Natural killer cell treated with Interleukin-12 subunit alpha and Interleukin-12 subunit beta and Interleukin-15 and Interleukin-18, amount 100 ng/mL, for 72 hours (primary cell): ENCODE measurements at regions not wholly inside any gene's neighbourhood (a gene's known extent, or its start where the extent isn't known, plus 50 kb on each side); places are given as distances from the start of the nearest gene placed in this dataset.

Source experiments
- ATAC-seq, 2 donors: fragments of 150-1000 bp; cut with Tn5 transposase in 1 of 2; sonication (Bioruptor Pico), chemical (Tn5 transposase) in 1 of 2; 2 replicates each; pipeline ENCODE4 v1.10.0; 2021
- DNase-seq: peaks from one replicate; pipeline ENCODE4 v3.0.0; 2022; ENCODE audit warnings: low spot score
- H3K27ac Mint-ChIP-seq, 2 donors: 1 replicate in 1 of 2; 2 replicates in 1 of 2; pipeline ENCODE4 v1.8.0; 2022; ENCODE audit warnings: mixed read lengths in 2 of 2, mild to moderate bottlenecking in 1 of 2, moderate library complexity in 1 of 2
- H3K27me3 Mint-ChIP-seq, 2 donors: 1 replicate in 1 of 2; 2 replicates in 1 of 2; pipeline ENCODE4 v1.8.0; 2022; ENCODE audit warnings: mixed read lengths in 2 of 2
- H3K36me3 Mint-ChIP-seq: one replicate; pipeline ENCODE4 v1.8.0; 2022; ENCODE audit warnings: mixed read lengths
- H3K4me1 Mint-ChIP-seq, 2 donors: 1 replicate in 1 of 2; 2 replicates in 1 of 2; pipeline ENCODE4 v1.8.0; 2022; ENCODE audit warnings: low read depth in 2 of 2, mixed read lengths in 2 of 2, mild to moderate bottlenecking in 1 of 2
- H3K4me3 Mint-ChIP-seq: one replicate; pipeline ENCODE4 v1.8.0; 2022; ENCODE audit warnings: mixed read lengths
- H3K9me3 Mint-ChIP-seq: 2 replicates; pipeline ENCODE4 v1.8.0; 2022; ENCODE audit warnings: mixed read lengths

- no peak overlapping the region for H3K4me3 Mint-ChIP-seq
- no peaks in the 10 kb centered on the region for H3K27me3 Mint-ChIP-seq
- H3K36me3 Mint-ChIP-seq, result peaks cover 8% of the 10 kb centered on the region
- no peaks in the 10 kb centered on the region for H3K4me1 Mint-ChIP-seq
- H3K27ac Mint-ChIP-seq, result no peak overlapping the region
- ATAC-seq, result no peak
- H3K9me3 Mint-ChIP-seq, result peaks cover 17% of the 10 kb centered on the region
- no peak for DNase-seq
Observed at GRCh38 chr2:117169036-117169765, 645.3 kb upstream of the DDX18 start.

GRCh38 chr2:117170897-117171296, 643.6 kb upstream of the DDX18 start:
- Mint-ChIP-seq H3K36me3 (peaks cover 8% of the 10 kb centered on the region), H3K9me3 (peaks cover 15% of the 10 kb centered on the region), H3K27ac (no peak overlapping the region), H3K27me3 (no peaks in the 10 kb centered on the region), H3K4me1 (no peaks in the 10 kb centered on the region), H3K4me3 (no peak overlapping the region)
- ATAC-seq, result no peak
- no peak for DNase-seq

GRCh38 chr2:117179405-117179804, 635.1 kb upstream of the DDX18 start:
- Mint-ChIP-seq H3K4me3 (no peak overlapping the region), H3K4me1 (no peaks in the 10 kb centered on the region), H3K9me3 (peaks cover 15% of the 10 kb centered on the region), H3K36me3 (no peaks in the 10 kb centered on the region), H3K27me3 (no peaks in the 10 kb centered on the region), H3K27ac (no peak overlapping the region)
- no peak for ATAC-seq
- DNase-seq, result no peak

GRCh38 chr2:117190856-117191559, 623.5 kb upstream of the DDX18 start:
- H3K27me3 Mint-ChIP-seq, result no peaks in the 10 kb centered on the region
- DNase-seq, result no peak
- H3K9me3 Mint-ChIP-seq, result peaks cover 24% of the 10 kb centered on the region
- H3K4me1 Mint-ChIP-seq, result no peaks in the 10 kb centered on the region
- ATAC-seq, result no peak
- no peak overlapping the region for H3K4me3 Mint-ChIP-seq
- H3K27ac Mint-ChIP-seq, result no peak overlapping the region
- no peaks in the 10 kb centered on the region for H3K36me3 Mint-ChIP-seq

GRCh38 chr2:117195381-117195780, 619.1 kb upstream of the DDX18 start:
- no peak overlapping the region for H3K27ac Mint-ChIP-seq
- DNase-seq (no peak), ATAC-seq (no peak)
- no peaks in the 10 kb centered on the region for H3K4me1 Mint-ChIP-seq
- no peak overlapping the region for H3K4me3 Mint-ChIP-seq
- H3K9me3 Mint-ChIP-seq, result peaks cover 22% of the 10 kb centered on the region
- H3K36me3 Mint-ChIP-seq, result no peaks in the 10 kb centered on the region
- H3K27me3 Mint-ChIP-seq, result no peaks in the 10 kb centered on the region

- H3K27ac Mint-ChIP-seq, result no peak overlapping the region
- H3K4me1 Mint-ChIP-seq, result no peaks in the 10 kb centered on the region
- peaks cover 23% of the 10 kb centered on the region for H3K9me3 Mint-ChIP-seq
Observed at GRCh38 chr2:117199511-117199910, 615.0 kb upstream of the DDX18 start.

GRCh38 chr2:117212562-117212961, 601.9 kb upstream of the DDX18 start:
- H3K9me3 Mint-ChIP-seq, result peaks cover 22% of the 10 kb centered on the region
- no peaks in the 10 kb centered on the region for H3K4me1 Mint-ChIP-seq
- DNase-seq (no peak), ATAC-seq (no peak)
- no peaks in the 10 kb centered on the region for H3K27me3 Mint-ChIP-seq
- H3K4me3 Mint-ChIP-seq, result no peak overlapping the region
- no peak overlapping the region for H3K27ac Mint-ChIP-seq
- no peaks in the 10 kb centered on the region for H3K36me3 Mint-ChIP-seq

More at GRCh38 chr2:117199511-117199910, 615.0 kb upstream of the DDX18 start:
- Mint-ChIP-seq H3K27me3 (no peaks in the 10 kb centered on the region), H3K36me3 (peaks cover 13% of the 10 kb centered on the region), H3K4me3 (no peak overlapping the region)
- no peak for DNase-seq
- no peak for ATAC-seq

GRCh38 chr2:117217145-117217544, 597.3 kb upstream of the DDX18 start:
- H3K9me3 Mint-ChIP-seq, result peaks cover 25% of the 10 kb centered on the region
- no peaks in the 10 kb centered on the region for H3K4me1 Mint-ChIP-seq
- no peaks in the 10 kb centered on the region for H3K27me3 Mint-ChIP-seq
- H3K36me3 Mint-ChIP-seq, result peaks cover 4% of the 10 kb centered on the region
- ATAC-seq (no peak), DNase-seq (no peak)
- H3K27ac Mint-ChIP-seq, result no peak overlapping the region
- no peak overlapping the region for H3K4me3 Mint-ChIP-seq

GRCh38 chr2:117222809-117223208, 591.7 kb upstream of the DDX18 start:
- Mint-ChIP-seq H3K4me1 (no peaks in the 10 kb centered on the region), H3K27me3 (no peaks in the 10 kb centered on the region), H3K27ac (no peak overlapping the region), H3K9me3 (peaks cover 15% of the 10 kb centered on the region), H3K4me3 (no peak overlapping the region), H3K36me3 (peaks cover 4% of the 10 kb centered on the region)
- ATAC-seq (no peak), DNase-seq (no peak)

GRCh38 chr2:117232305-117232704, 582.2 kb upstream of the DDX18 start:
- Mint-ChIP-seq H3K27me3 (no peaks in the 10 kb centered on the region), H3K27ac (no peak overlapping the region), H3K4me1 (no peaks in the 10 kb centered on the region), H3K36me3 (no peaks in the 10 kb centered on the region), H3K4me3 (no peak overlapping the region), H3K9me3 (peaks cover 23% of the 10 kb centered on the region)
- ATAC-seq (no peak), DNase-seq (no peak)

- H3K4me1 Mint-ChIP-seq, result no peaks in the 10 kb centered on the region
- no peak for ATAC-seq
Observed at GRCh38 chr2:117257362-117257761, 557.1 kb upstream of the DDX18 start.

GRCh38 chr2:117269574-117269973, 544.9 kb upstream of the DDX18 start:
- H3K9me3 Mint-ChIP-seq, result peaks cover 17% of the 10 kb centered on the region
- H3K36me3 Mint-ChIP-seq, result peaks cover 6% of the 10 kb centered on the region
- no peaks in the 10 kb centered on the region for H3K4me1 Mint-ChIP-seq
- no peak overlapping the region for H3K27ac Mint-ChIP-seq
- no peak for DNase-seq
- H3K27me3 Mint-ChIP-seq, result no peaks in the 10 kb centered on the region
- no peak overlapping the region for H3K4me3 Mint-ChIP-seq
- no peak for ATAC-seq

More at GRCh38 chr2:117257362-117257761, 557.1 kb upstream of the DDX18 start:
- DNase-seq, result no peak
- no peak overlapping the region for H3K27ac Mint-ChIP-seq
- no peaks in the 10 kb centered on the region for H3K27me3 Mint-ChIP-seq
- no peak overlapping the region for H3K4me3 Mint-ChIP-seq
- H3K9me3 Mint-ChIP-seq, result peaks cover 16% of the 10 kb centered on the region
- H3K36me3 Mint-ChIP-seq, result no peaks in the 10 kb centered on the region

- Mint-ChIP-seq H3K27me3 (no peaks in the 10 kb centered on the region), H3K36me3 (no peaks in the 10 kb centered on the region), H3K27ac (no peak overlapping the region), H3K9me3 (peaks cover 15% of the 10 kb centered on the region), H3K4me3 (no peak overlapping the region), H3K4me1 (no peaks in the 10 kb centered on the region)
- DNase-seq (no peak), ATAC-seq (no peak)
Observed at GRCh38 chr2:117271631-117272030, 542.9 kb upstream of the DDX18 start.

GRCh38 chr2:117273009-117273671, 541.4 kb upstream of the DDX18 start:
- H3K4me1 Mint-ChIP-seq, result no peaks in the 10 kb centered on the region
- H3K27me3 Mint-ChIP-seq, result no peaks in the 10 kb centered on the region
- H3K27ac Mint-ChIP-seq, result no peak overlapping the region
- H3K9me3 Mint-ChIP-seq, result peaks cover 11% of the 10 kb centered on the region
- no peak for ATAC-seq
- no peaks in the 10 kb centered on the region for H3K36me3 Mint-ChIP-seq
- no peak for DNase-seq
- no peak overlapping the region for H3K4me3 Mint-ChIP-seq
